ENCODE measurements at regions not wholly inside any gene's neighbourhood (a gene's known extent, or its start where the extent isn't known, plus 50 kb on each side); places are given as distances from the start of the nearest gene placed in this dataset.

DNA sequence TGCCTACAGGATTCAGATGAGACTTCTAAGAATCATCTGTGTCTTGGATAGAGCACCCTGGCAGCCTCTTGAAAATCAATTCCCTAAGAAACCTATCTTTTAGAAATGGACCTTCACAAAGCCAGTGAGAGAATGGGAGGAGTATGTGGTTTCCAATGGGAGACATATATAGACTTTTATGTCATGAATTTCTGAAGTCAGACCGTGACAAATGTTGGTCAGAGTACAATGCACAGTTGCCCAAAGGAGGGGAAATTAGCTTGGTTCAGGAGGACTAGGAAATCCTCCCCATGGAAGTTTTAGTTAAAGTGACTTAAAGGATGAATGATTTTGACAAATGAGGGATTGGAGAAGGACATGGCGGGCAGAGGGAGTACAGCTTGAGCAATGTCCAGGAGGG lies 194.4 kb downstream of the DAD1 start:
- no peak for TF ChIP-seq EZH2 (IDR thresholded peaks at IDR 0.05; ENCODE audit: low read length, unreplicated experiment)
- TF ChIP-seq, protein P1, sequence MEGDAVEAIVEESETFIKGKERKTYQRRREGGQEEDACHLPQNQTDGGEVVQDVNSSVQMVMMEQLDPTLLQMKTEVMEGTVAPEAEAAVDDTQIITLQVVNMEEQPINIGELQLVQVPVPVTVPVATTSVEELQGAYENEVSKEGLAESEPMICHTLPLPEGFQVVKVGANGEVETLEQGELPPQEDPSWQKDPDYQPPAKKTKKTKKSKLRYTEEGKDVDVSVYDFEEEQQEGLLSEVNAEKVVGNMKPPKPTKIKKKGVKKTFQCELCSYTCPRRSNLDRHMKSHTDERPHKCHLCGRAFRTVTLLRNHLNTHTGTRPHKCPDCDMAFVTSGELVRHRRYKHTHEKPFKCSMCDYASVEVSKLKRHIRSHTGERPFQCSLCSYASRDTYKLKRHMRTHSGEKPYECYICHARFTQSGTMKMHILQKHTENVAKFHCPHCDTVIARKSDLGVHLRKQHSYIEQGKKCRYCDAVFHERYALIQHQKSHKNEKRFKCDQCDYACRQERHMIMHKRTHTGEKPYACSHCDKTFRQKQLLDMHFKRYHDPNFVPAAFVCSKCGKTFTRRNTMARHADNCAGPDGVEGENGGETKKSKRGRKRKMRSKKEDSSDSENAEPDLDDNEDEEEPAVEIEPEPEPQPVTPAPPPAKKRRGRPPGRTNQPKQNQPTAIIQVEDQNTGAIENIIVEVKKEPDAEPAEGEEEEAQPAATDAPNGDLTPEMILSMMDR (conservative IDR thresholded peaks at IDR 0.05; ENCODE audit: low read depth, low read length), result no peak
